ENCODE measurements at regions not wholly inside any gene's neighbourhood (a gene's known extent, or its start where the extent isn't known, plus 50 kb on each side); places are given as distances from the start of the nearest gene placed in this dataset.

- POLR2A ChIA-PET = no interaction called here
- intact Hi-C loops (cut with micrococcal nuclease; ENCODE audit: unreplicated experiment) = no loop called here
- Histone ChIP-seq H3K36me3 (replicated peaks in 1 of 2; ENCODE audit: control insufficient read depth in 1 of 2, insufficient read depth in 2 of 2, low read length in 2 of 2) (no peaks in the 10 kb centered on the region), H3K79me2 (ENCODE audit: insufficient read depth, low read length) (no peaks in the 10 kb centered on the region), H3K4me3 (replicated peaks in 1 of 3; ENCODE audit: insufficient read depth in 1 of 3, low read depth in 2 of 3, low read length in 3 of 3) (no peak overlapping the region), H4K20me1 (ENCODE audit: insufficient read depth, low read length) (no peaks in the 10 kb centered on the region), H3K27me3 (ENCODE audit: control insufficient read depth in 1 of 2, insufficient read depth in 2 of 2, low read length in 2 of 2) (peaks cover 2 to 4% of the 10 kb centered on the region in 2 experiments; a peak in 2 of 5 replicates), H3K9me3 (ENCODE audit: low read length) (no peaks in the 10 kb centered on the region), H2AFZ (ENCODE audit: low read length) (no peak overlapping the region), H3K9ac (ENCODE audit: insufficient read depth, low read depth, low read length) (no peak overlapping the region), H3K27ac (ENCODE audit: extremely low read length, insufficient read depth, low read length) (no peak overlapping the region), H3K4me2 (ENCODE audit: low read depth, low read length) (no peak overlapping the region), H3K4me1 (ENCODE audit: insufficient read depth, low read length) (peaks cover 15% of the 10 kb centered on the region)
- FAIRE-seq (no peak), ATAC-seq (no peak), DNase-seq (ENCODE audit: low spot score) (no peak)
- in situ Hi-C loops (cut with HindIII; ENCODE audit: extremely low pct_ligation_motif_present, low pct_unique_long_range_greater_than_20kb) = no loop called here
- WGBS (ENCODE audit: low lambda C conversion rate) = 0% methylated on average over 1 of the region's 1 CpG
- no TSS peak for BruUV-seq (replicated peaks)
- CTCF ChIA-PET (ENCODE audit: low intra/inter-chr PET ratio, low total read pairs) = no interaction called here
- no peak for TF ChIP-seq SIX4 (CRISPR knock-in tag; IDR thresholded peaks at IDR 0.05)
- TF ChIP-seq ATF3 (CRISPR knock-in tag; IDR thresholded peaks at IDR 0.05) = no peak
- no peak for TF ChIP-seq CREM (IDR thresholded peaks at IDR 0.05)
- TF ChIP-seq CREM (CRISPR knock-in tag; IDR thresholded peaks at IDR 0.05) = no peak
- TF ChIP-seq GRHL1 (CRISPR knock-in tag; conservative IDR thresholded peaks at IDR 0.05) = no peak
- TF ChIP-seq E2F1 (CRISPR knock-in tag; IDR thresholded peaks at IDR 0.05) = no peak
- TF ChIP-seq SRSF9 (IDR thresholded peaks at IDR 0.05; ENCODE audit: borderline replicate concordance, insufficient read depth, low read depth, low read length, poor library complexity, severe bottlenecking) = no peak
- no peak for TF ChIP-seq ZNF205 (CRISPR knock-in tag; IDR thresholded peaks at IDR 0.05)
- no peak for TF ChIP-seq ZFP36L2 (CRISPR knock-in tag; IDR thresholded peaks at IDR 0.05)
- no peak for TF ChIP-seq GMEB2 (CRISPR knock-in tag; IDR thresholded peaks at IDR 0.05; ENCODE audit: low read depth)
- no peak for TF ChIP-seq ZNF30 (CRISPR knock-in tag; IDR thresholded peaks at IDR 0.05)
- no peak for TF ChIP-seq PRMT3 (CRISPR knock-in tag; IDR thresholded peaks at IDR 0.05; ENCODE audit: borderline replicate concordance, low read depth)
- TF ChIP-seq ZNF431 (CRISPR knock-in tag; IDR thresholded peaks at IDR 0.05; ENCODE audit: borderline replicate concordance, low read depth) = no peak
- TF ChIP-seq AHR (CRISPR knock-in tag; IDR thresholded peaks at IDR 0.05) = no peak
- TF ChIP-seq PAXIP1 (CRISPR knock-in tag; conservative IDR thresholded peaks at IDR 0.05) = no peak
These were observed 601.5 kb downstream of the UTRN start for GRCh38 chr6:144886682-144887081.

Measured in HepG2 (cell line).